Upper lobe of left lung (tissue), 4 donors: ENCODE measurements at regions not wholly inside any gene's neighbourhood (a gene's known extent, or its start where the extent isn't known, plus 50 kb on each side); places are given as distances from the start of the nearest gene placed in this dataset.

Experiments
- EP300 ChIP-seq, 4 donors: sonication (generic); formaldehyde crosslinking; IDR thresholded peaks; one replicate each; pipeline ENCODE4 v1.5.1; 2017; ENCODE audit warnings: antibody characterized with exemption in 4 of 4, control low read depth in 2 of 4
- POLR2AphosphoS5 ChIP-seq, 2 donors: sonication (generic); formaldehyde crosslinking; IDR thresholded peaks; one replicate each; pipeline ENCODE4 v1.5.1; 2017; ENCODE audit warnings: antibody characterized with exemption in 2 of 2
- TF ChIP-seq, protein P1 (sequence below), 6 experiments: fragments of 450-650 bp in 4 of 6; fragments of 200-600 bp in 2 of 6; sonication (generic) in 2 of 6; IDR thresholded peaks; one replicate each; pipeline ENCODE4 v1.5.1; 2016 to 2019; ENCODE audit warnings: antibody characterized with exemption in 6 of 6

DNA sequence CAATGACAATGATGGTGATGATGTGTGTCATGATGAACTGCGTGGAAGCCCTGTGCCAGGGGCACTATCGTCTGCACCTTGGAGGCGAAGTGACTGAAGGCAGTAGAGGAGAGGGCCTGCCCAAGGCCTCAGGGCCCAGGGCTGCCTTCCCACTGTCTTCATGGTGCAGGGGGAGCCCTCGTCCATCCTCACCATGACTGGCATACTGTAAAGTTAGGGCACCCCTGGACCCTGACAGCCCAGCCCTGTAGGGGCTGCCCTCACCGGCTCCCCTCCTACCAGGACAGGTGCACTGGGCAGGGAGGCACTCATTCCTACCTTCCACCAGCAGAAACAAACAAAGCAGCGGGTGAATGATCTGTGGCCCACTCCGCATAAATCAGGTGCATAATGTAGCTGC lies 156.9 kb upstream of the C1orf174 start:
- TF ChIP-seq EP300 (IDR thresholded peaks at IDR 0.05) = no peak
- TF ChIP-seq, protein P1, sequence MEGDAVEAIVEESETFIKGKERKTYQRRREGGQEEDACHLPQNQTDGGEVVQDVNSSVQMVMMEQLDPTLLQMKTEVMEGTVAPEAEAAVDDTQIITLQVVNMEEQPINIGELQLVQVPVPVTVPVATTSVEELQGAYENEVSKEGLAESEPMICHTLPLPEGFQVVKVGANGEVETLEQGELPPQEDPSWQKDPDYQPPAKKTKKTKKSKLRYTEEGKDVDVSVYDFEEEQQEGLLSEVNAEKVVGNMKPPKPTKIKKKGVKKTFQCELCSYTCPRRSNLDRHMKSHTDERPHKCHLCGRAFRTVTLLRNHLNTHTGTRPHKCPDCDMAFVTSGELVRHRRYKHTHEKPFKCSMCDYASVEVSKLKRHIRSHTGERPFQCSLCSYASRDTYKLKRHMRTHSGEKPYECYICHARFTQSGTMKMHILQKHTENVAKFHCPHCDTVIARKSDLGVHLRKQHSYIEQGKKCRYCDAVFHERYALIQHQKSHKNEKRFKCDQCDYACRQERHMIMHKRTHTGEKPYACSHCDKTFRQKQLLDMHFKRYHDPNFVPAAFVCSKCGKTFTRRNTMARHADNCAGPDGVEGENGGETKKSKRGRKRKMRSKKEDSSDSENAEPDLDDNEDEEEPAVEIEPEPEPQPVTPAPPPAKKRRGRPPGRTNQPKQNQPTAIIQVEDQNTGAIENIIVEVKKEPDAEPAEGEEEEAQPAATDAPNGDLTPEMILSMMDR (IDR thresholded peaks at IDR 0.05) = no peak
- no peak for TF ChIP-seq POLR2AphosphoS5 (IDR thresholded peaks at IDR 0.05)
